NCI-H1436 (cell line): ENCODE measurements at regions not wholly inside any gene's neighbourhood (a gene's known extent, or its start where the extent isn't known, plus 50 kb on each side); places are given as distances from the start of the nearest gene placed in this dataset.

Experiments
- DNase-seq: peaks from one replicate; lab custom pipeline; 2025; lab: John Stamatoyannopoulos, UW

DNA sequence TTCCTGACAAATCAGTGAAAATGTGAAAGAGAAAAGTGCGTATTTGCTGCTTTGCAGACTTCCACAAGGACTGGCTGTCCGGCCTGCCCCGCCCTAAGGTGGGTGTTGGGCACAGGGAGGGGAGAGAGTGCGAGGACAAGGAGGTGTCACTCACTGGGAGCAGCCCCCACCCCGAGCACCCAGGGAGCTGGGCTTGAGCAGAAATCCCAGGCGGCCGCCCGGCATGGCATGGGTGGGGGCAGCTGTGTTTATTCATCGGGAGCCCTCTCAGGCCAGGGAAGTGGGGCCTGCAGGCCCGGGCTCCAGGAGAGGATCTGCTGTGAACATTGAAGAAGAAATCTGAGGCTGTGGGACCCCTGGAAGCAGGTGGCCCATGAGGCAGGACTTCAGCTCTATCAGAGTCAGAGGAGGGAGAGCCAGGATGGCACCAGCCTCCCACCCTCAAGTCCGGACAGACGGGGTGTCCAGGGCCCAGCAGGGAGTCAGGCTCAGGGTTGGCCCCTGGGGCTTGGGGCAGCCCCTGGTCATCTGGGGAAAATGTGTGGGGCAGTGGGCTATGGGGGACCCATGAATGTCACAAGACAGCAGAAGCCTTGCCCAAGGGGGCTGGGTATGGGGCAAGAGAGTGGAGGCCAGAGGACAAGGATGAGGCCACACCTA, 164.4 kb upstream of the PPP2R2D start:
- no peak for DNase-seq

DNA sequence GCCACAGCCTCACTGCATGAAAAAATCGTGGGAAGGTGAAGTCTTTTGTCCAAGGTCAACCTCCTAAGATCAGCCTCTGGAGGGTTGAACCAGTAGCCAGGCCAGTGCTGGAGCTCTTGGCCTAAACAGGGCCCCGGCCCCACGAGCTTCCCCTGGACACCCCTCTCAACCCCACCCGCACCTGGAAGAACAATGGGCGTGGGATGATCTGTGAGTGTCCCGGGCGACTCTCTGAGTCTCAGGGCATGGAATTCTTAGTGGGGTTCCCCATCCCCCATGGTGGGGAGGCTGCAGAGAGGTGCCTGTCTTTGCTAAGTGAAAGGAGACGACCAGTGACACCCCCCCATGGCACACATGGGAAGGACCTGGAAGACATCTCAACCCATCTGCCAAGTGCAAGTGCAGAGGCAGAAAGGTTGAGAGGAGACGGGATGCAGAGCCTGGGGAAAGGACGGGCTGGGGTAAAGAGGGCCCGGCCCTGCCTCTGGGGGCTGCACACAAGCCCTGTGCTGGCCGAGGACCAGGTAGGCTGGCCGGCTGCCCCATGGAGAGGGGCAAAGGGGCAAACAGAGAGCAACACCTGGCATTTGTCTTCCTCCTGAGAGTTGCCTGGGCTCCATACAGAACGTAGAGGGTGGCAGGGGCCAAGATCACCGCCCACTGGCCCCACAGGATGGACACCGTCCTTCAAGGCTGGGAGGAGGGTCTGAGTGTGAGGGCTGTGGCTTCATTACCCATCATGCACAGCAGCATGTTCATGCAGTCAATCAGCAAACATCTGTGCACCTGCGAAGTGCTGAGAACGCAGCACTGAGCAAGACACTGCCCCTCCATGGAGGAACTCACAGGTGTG, 163.0 kb upstream of the PPP2R2D start:
- DNase-seq, result no peak

DNA sequence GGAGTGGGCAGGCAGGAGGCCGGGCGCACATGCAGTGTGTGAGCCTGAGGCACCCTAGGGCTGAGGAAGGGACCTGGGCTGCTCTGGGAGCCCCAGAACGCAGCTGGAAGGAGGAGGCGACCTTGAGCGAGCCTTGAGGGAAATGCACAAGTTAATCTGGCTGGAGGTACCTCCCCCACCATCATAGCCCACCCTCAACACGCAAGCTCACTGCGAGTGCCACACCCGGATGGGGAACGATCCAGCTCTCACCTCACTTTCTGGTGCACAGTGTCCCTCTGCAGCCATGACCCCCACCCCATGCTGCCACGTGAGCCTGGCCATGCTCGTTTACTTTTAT, 162.4 kb upstream of the PPP2R2D start:
- DNase-seq, result no peak

DNA sequence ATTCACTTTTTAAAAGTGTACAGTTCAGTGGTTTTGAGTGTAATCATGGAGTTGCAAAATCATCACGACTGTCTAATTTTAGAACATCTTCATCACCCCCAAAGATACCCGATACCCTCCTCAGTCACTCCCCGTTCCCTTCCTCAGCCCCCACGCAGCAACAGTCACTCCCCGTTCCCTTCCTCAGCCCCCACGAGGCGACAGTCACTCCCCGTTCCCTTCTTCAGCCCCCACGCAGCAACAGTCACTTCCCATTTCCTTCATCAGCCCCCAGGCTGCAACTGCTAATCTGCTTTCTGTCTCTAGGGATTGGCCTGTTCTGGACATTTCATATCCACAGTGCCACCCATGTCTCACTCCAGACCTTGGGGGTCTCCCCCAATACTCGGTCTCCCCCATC, 161.6 kb upstream of the PPP2R2D start:
- DNase-seq, result no peak

DNA sequence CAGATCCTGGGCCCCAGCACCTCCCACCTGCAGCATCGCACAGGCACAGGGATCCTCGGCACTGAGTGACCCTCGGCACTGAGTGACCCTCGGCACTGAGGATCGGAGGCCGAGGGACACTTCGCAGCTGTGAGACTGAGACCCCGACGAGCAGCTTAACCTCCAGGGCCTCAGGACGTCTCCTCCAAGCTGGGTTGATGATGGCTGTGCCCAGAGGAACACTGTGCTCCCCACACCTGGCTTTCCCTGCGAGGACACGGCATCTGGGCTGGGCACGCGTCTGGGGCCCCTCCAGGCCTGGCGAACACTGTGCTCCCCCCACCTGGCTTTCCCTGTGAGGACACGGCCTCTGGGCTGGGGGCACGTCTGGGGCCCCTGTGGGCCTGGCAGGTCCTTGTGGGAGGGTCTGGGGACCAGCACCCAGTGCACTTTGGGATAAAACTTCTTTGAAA, 158.3 kb upstream of the PPP2R2D start:
- no peak for DNase-seq

DNA sequence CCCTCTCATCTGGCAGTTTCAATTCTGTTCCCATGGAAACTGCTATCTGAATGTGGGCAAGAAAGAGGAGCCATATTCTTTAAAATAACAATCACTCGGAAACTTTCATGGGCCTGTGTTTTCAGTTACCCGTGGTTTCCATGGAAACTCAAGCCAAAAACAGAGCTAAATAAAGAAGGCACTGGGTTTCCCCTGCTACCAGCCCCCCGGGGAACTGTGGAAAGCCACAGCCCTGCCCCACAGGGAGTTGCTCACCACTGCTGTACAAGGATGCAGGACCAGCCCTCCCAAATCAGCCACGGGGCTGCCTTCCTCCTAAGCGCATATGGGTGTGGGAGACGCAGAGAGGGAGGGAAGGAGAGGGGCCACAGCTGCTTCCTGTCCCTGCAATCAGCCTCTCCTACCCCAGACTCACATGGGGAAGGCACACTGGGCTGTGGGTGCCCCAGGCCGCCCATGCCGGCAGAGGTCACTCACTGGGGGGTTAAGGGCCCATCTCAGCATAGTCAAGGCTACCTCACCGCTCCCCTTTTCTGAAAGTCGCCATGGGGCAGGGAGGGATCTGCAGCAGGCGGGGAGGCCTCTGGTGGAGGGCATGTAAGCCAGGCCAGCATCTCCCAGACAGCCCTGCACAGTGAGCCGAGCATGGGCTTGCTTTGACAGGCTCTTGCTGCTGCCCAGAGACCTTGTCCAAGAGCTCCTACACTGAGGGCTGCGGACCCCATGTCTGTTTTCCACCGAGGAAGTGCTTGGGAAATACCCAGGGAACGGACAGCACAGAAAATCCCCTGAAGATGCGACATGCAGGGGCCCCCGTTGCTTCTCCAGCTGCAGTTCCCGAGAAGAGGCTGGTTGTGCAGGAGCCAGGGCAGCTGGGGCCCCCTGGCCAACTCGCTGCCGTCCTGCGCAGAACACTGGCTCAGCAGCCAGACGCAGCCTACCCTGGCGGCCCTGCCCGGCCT, 157.3 kb upstream of the PPP2R2D start:
- DNase-seq, result no peak

DNA sequence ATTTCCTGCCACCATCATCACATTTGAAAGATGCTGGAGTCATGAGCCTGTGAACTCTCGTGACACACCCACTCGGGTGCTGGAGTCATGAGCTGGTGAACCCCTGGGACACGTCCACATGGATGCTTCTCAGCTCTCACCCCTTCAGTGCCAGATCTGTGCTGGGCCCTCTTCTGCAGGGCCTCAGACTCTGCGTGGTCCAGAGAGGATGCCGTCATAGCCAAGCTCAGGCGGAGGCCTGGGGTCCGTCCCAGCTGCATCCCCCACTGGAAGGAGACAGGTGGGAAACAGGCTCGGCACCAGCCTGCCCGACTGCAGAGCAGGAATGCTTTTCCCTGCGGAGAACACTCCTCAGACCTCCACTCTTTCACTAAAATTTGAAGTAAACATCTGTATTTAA, 156.5 kb upstream of the PPP2R2D start:
- DNase-seq, result no peak

DNA sequence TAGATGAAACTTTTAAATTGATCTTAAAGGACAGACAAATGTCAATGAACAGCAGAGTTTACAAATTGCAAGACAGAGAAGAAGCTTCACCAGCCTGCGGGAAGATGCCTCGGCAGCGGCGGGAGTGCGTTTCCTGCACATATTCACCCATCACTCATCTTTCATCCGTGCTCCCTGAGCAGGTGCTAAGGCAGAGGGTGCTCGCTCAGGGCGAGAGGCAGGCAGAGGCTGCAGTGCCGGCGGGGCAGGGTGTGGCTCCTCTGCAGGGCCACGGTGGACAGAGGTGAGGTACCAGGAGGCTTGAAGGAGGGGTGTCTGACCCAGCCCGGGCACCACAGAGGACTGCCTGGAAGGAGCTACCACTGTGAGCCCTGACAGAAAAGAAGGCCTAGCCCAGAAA, 155.2 kb upstream of the PPP2R2D start:
- DNase-seq, result no peak

DNA sequence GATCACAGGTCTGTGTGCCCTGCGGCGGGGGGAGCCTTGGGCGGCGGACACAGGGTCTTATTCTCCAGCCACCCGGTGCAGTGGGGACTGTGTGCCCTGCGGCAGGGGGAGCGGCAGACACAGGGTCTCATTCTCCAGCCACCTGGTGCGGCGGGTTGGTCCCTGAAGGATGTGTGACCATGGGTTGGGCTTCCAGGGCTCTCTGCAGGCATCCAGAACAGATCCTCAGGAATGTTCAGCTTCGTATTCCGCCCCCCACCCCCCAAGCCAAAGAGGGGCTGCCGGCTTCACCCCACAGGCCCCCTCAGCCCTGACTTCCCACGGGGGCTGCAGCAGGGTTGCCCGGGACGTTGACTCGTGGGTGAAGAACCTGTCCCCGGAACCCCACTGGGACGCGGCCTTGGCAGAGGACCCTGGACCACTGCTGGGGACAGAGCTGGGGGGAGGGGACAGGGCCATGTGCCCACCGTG, 154.5 kb upstream of the PPP2R2D start:
- no peak for DNase-seq

DNA sequence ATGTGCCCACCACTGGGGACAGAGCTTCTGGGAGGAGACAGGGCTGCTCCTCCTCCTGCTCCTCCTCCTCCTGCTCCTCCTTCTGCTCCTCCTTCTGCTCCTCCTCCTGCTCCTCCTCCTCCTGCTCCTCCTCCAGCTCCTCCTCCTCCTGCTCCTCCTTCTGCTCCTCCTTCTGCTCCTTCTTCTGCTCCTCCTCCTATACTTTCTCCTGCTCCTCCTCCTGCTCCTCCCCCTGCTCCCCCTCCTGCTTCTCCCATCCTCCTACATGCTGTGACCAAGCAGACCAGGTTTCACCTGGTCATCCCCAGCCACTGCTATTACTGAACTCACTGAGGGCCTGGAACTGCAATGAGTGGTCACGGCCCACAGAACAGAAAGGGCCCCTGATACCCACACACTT, 154.0 kb upstream of the PPP2R2D start:
- no peak for DNase-seq

DNA sequence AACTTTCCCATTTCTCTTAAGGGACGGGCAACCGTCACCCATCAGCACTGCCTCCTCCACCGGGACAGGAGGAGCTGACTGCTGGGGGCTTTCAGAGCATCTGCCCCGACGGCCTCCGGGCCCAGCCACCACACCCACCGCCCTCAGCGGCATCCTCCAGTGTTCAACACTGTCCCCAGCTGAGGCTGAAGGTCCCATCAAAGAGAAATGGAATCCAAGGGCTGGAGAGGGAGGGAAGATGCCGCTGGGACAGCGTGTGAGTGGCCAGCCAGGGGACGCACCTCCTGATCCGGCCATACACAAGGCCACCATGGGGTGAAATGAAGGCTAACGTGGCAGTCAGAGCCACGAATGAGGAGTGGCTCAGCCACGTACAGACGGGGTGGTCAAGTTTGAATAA, 153.6 kb upstream of the PPP2R2D start:
- DNase-seq, result no peak

DNA sequence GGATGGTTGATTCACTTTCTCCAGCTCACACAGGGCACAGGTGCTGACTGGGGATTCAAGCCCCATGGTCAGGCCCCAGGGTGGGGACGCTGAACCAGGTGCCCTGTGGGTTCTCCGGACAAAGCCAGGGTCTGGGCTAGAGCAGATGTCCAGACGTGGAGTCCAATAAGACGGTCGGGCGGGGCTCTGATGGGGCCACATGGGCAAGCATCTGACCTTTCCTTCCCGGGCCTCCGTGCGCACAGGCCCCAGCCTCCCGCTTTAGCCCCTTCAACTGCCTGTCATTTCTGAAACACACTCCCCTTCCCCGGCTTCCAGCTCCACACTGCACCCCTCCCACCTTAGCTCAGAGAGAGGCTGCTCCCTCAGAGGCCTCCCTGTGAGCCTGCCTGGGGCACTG, 153.0 kb upstream of the PPP2R2D start:
- DNase-seq, result no peak

DNA sequence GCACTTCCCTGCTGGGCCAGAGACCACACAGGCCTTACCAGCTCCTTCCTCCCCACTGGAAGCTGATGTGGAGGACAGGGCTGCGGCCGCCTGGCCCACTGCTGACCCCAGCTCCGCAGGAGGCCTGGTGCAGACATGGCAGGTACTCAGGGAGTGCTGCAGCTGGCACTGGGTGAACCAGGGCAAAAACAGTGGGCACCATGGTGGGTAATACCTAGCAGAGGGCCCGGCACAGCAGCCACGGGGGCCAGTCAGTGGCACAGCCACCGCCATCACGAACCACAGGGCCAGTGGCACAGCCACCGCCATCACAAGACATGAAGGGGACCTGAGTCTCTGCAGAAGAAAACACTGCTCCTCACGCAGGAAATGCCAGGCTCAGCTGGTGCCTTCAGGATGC, 152.6 kb upstream of the PPP2R2D start:
- DNase-seq, result no peak

DNA sequence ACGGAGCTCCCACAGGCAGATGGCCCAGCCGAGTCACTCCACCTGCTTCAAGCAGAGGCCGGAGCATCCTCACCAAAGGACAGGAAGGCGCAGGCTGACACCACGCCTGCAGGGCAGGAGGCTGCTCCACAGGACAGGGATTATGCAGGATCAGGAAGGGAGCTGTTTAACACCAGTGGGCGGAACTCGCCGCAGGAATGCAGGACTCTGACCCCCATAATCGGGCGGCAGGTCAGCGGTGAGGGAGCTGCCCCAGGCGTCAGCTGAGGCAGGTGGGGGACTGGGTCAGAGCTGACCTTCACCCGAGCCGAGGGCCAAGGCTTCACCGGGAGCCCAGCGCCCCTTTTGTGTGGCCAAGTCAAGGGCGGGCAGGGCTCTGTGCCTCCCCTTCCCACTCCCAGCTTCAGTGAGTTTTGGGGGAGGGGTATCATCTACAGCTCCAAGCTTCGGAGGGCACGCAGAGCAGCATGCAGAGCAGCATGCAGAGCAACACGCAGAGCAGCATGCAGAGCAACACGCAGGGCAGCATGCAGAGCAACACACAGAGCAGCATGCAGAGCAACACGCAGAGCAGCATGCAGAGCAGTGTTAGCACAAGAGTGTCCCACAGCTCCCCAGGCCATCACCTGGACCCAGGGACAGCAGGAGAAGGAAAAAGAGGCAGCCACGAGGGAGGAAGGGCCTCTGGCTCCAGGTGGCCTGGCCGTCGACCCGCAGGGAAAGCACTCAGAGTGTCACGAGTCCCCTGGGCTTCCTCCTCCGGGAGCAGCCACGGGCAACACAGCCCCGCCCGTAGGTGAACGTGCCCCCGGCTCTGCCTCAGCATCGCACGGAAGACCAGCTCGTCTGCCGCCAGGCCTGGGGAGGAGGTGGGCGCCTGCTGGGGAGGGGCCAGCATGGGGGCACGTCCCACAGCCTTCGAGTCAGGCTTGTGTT, 151.7 kb upstream of the PPP2R2D start:
- DNase-seq, result no peak

DNA sequence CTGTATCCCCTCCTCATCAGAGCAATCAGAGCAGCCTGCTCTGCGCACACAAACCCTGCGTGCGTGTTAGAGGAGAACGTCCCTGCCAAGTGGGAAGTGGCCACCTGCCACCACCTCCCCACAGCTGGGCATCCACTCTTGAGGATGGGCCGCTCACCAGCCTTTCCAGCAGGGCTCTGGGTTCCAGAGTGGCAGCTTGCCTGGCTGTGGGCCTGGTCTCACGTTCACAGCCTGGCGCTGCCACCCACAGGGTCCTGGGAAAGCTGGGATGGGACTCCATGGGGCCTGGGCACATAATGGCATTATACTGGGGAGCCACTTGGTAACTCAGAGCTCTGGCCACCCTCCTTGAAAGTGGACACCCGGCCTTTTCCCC, 151.1 kb upstream of the PPP2R2D start:
- no peak for DNase-seq

DNA sequence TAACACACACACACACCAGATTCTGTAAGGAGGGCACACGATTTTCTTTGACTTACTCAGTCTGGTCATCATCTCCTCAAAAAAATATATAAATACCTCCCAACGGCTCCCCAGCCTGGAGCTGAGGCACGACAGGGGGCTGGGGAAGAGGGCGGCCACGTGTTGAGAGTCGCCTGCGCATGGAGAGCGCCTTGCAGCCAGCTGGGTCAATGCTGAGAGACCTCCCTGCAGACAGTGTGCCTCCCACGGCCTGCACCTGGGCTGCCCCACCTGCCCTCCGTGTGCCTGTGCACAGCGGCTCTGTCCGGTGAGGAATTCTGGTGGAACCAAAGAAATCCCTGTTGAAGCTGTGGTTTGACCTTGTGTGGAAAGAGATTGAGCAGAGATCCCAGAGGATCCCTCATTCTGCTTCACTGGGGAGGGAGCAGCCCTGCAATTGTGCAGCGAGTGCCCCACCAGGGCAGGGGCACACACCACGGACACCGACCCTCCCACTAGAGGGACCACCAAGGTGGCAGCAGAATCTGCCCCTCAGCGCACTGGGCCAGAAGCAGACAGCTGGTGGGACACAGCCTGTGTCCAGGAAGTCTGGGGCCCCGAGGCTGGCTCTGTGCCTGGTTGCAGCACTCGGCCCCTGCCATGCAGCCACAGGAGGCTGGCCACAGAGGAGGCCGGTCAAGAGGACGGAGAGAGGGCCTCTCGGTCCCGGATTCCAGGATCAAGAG, 150.5 kb upstream of the PPP2R2D start:
- no peak for DNase-seq

DNA sequence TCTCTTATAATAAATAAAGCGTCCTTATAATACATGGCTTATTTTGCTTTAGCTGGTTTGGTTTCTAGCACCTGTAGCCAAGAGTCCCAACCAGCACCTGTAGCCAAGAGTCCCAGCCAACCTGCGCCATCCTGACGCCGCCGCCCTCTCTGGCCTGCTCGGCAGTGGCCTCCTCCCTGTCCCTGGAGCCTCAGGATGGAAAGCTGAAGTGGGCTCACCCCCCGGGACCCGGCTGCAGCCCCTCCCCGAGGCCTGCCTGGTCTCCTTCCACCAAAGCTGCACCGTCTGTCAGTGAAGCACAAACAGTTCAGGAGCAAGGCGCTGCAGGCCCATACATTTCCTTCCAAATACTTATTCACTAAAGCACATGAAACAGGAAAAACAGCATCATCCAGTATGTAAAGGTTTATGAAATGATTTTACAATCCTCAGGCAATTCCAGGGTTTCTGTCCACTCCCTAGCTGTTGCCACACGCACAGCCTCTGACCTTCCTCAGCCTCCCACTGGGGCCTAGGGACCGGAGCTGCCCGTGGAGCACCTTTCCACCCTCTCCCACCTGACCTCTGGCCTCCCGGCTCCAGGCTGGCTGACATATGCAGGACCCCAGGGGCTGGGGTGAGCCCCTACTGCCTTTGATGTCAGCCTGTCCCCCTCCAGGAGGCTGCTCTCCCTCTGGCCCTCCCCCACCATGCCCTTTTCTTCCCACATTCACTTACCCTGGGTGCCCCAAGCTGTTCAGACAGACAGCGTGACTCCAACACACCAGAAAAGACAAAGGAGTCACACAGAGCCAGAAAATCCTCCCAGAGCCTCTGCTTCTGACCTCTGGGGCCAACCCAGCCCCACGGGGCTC, 149.6 kb upstream of the PPP2R2D start:
- DNase-seq, result no peak

DNA sequence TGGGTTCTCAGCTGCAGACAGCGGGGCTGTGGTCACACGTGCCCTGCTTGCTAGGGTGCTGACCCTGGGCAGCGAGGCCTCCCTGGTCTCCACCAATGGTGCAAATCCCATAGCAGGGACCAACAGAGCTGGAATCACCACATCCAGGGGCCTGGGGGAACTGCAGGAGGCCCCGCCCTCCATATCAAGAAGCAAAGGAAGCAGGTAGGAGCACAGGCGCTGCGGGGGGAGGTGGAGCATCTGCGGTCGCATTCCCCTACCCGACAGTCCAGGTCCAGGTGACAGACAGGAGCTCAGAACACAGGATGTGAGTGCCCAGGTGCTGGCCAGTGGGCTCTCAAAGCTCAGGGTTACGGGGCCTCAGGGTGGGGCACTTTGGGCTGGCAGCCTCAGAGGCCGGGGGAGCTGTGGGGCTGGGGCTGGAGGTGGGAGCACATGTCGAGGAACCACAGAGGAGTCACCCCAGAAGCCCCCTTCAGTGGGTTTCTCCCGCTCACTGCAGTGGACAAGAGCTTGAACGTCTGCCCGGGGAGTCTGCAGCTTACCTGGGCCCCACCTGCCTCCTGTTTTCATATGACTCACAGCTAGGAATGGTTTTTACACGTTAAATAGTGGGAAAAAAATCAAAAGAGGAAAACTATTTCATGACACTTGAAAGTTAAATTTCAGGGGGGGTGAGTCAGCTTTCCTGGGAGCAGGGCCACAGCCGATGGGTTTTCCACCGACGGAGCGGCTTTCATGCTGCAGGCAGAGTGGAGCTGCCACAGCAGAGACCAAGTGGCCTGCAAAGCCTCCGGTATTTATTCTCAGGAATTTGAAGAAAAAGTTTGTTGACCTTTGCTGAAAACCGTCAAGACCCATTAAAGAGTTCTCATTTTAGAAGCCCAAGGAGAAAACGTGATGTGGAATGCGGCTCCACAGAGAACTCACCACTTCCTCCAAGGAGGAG, 148.7 kb upstream of the PPP2R2D start:
- DNase-seq, result no peak

DNA sequence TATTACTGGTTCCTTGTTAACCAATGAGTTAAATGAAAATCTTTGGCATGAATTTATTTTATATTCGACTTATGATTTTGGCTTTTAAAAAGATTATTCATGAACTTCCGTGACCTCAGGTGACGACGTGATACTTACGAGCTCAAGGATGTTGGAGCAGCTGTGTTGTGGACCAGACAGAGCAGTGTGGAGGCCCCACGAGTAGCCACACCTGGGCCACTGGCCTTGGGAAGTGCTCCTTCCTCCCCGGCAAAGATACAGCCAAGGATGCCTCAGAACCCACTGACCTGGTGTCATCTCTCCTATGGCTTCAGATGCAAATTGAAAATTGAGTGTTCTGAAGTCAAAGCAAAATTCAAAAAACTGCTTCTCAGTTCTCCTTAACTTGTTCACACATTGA, 147.5 kb upstream of the PPP2R2D start:
- DNase-seq, result no peak
